ENCODE measurements at regions not wholly inside any gene's neighbourhood (a gene's known extent, or its start where the extent isn't known, plus 50 kb on each side); places are given as distances from the start of the nearest gene placed in this dataset.
"Not testable (repeated sequence)": the region's sequence is repeated elsewhere in the genome, so short reads cannot be mapped to it uniquely, and the experiment has no call there.

GRCh38 chr15:22239806-22240180 lies 159.5 kb downstream of the OR4M2 start:
- no peak overlapping the region for H3K4me3 ChIP-seq (ENCODE audit: low read depth, low read length)
- DNase-seq (ENCODE audit: low read depth): no peak
- TF ChIP-seq CTCF (IDR thresholded peaks at IDR 0.05; ENCODE audit: low read depth, low read length, missing control alignments): no peak

GRCh38 chr15:22240403-22240802 lies 160.1 kb downstream of the OR4M2 start:
- no peak for TF ChIP-seq CTCF (IDR thresholded peaks at IDR 0.05; ENCODE audit: low read depth, low read length, missing control alignments)
- no peak overlapping the region for H3K4me3 ChIP-seq (ENCODE audit: low read depth, low read length)
- DNase-seq (ENCODE audit: low read depth): no peak

- no peak for TF ChIP-seq CTCF (IDR thresholded peaks at IDR 0.05; ENCODE audit: low read depth, low read length, missing control alignments)
- no peak for DNase-seq (ENCODE audit: low read depth)
- no peak overlapping the region for H3K4me3 ChIP-seq (ENCODE audit: low read depth, low read length)
These were observed 160.7 kb downstream of the OR4M2 start for GRCh38 chr15:22240986-22241385.

GRCh38 chr15:22241451-22241850 lies 161.1 kb downstream of the OR4M2 start:
- DNase-seq (ENCODE audit: low read depth): no peak
- TF ChIP-seq CTCF (IDR thresholded peaks at IDR 0.05; ENCODE audit: low read depth, low read length, missing control alignments): no peak
- no peak overlapping the region for H3K4me3 ChIP-seq (ENCODE audit: low read depth, low read length)

- not testable (repeated sequence) for DNase-seq (ENCODE audit: low read depth); H3K4me3 ChIP-seq (ENCODE audit: low read depth, low read length)
These were observed 162.0 kb downstream of the OR4M2 start for GRCh38 chr15:22242311-22242710.

GRCh38 chr15:22243440-22244130 lies 163.3 kb downstream of the OR4M2 start:
- no peak for TF ChIP-seq CTCF (IDR thresholded peaks at IDR 0.05; ENCODE audit: low read depth, low read length, missing control alignments)
- DNase-seq (ENCODE audit: low read depth): no peak
- H3K4me3 ChIP-seq (ENCODE audit: low read depth, low read length): no peak overlapping the region

- H3K4me3 ChIP-seq (ENCODE audit: low read depth, low read length); DNase-seq (ENCODE audit: low read depth): not testable (repeated sequence)
These were observed 169.2 kb downstream of the OR4M2 start for GRCh38 chr15:22249511-22249910.

GRCh38 chr15:22250501-22251290 lies 170.4 kb downstream of the OR4M2 start:
- not testable (repeated sequence) for DNase-seq (ENCODE audit: low read depth); H3K4me3 ChIP-seq (ENCODE audit: low read depth, low read length)

Measured in GM12864 (cell line).